PFSK-1 (cell line): ENCODE measurements at regions not wholly inside any gene's neighbourhood (a gene's known extent, or its start where the extent isn't known, plus 50 kb on each side); places are given as distances from the start of the nearest gene placed in this dataset.

Source experiments
- FOXP2 ChIP-seq: optimal IDR thresholded peaks from 2 replicates; pipeline ENCODE3; 2011; ENCODE audit warnings: borderline replicate concordance, control low read depth, inconsistent platforms; ENCODE audit not compliant: insufficient read depth; ENCODE audit errors: extremely low read length, extremely low read depth
- POLR2AphosphoS5 ChIP-seq: IDR thresholded peaks from 2 replicates; pipeline ENCODE4 v1.6.1; 2012; ENCODE audit warnings: low read depth, mild to moderate bottlenecking, control low read depth, low read length, moderate library complexity
- REST ChIP-seq, 2 experiments: IDR thresholded peaks; 2 replicates each; pipeline versions ENCODE4 v1.6.1 to v1.8.0; 2011 to 2012; ENCODE audit warnings: low read depth in 2 of 2, low read length in 2 of 2, control low read depth in 1 of 2, inconsistent platforms in 1 of 2, mild to moderate bottlenecking in 1 of 2, moderate library complexity in 1 of 2; ENCODE audit not compliant: insufficient read depth in 1 of 2
- SIN3A ChIP-seq: IDR thresholded peaks from 2 replicates; pipeline ENCODE4 v1.6.1; 2012; ENCODE audit warnings: mild to moderate bottlenecking, low read length, moderate library complexity, borderline replicate concordance; ENCODE audit not compliant: insufficient read depth
- TAF1 ChIP-seq: IDR thresholded peaks from 2 replicates; pipeline ENCODE4 v1.6.1; 2012; ENCODE audit warnings: low read length, control low read depth, borderline replicate concordance; ENCODE audit not compliant: insufficient read depth

GRCh38 chr2:184205048-184205596 lies 393.2 kb upstream of the ZNF804A start:
- TF ChIP-seq REST (IDR thresholded peaks at IDR 0.05; ENCODE audit: insufficient read depth in 1 of 2, low read depth in 2 of 2, low read length in 2 of 2) (no peak), FOXP2 (no peak), TAF1 (no peak), SIN3A (no peak), POLR2AphosphoS5 (no peak)

- TF ChIP-seq SIN3A: no peak
- no peak for TF ChIP-seq TAF1
- TF ChIP-seq REST (IDR thresholded peaks at IDR 0.05; ENCODE audit: insufficient read depth in 1 of 2, low read depth in 2 of 2, low read length in 2 of 2): no peak
- no peak for TF ChIP-seq FOXP2
- TF ChIP-seq POLR2AphosphoS5: no peak
These were observed 392.3 kb upstream of the ZNF804A start for GRCh38 chr2:184206045-184206444.

GRCh38 chr2:184210329-184210728 lies 388.0 kb upstream of the ZNF804A start:
- TF ChIP-seq REST (IDR thresholded peaks at IDR 0.05; ENCODE audit: insufficient read depth in 1 of 2, low read depth in 2 of 2, low read length in 2 of 2): no peak
- TF ChIP-seq TAF1: no peak
- TF ChIP-seq SIN3A: no peak
- TF ChIP-seq FOXP2: no peak
- TF ChIP-seq POLR2AphosphoS5: no peak

GRCh38 chr2:184215745-184216144 lies 382.6 kb upstream of the ZNF804A start:
- TF ChIP-seq TAF1: no peak
- TF ChIP-seq REST (IDR thresholded peaks at IDR 0.05; ENCODE audit: insufficient read depth in 1 of 2, low read depth in 2 of 2, low read length in 2 of 2): no peak
- TF ChIP-seq FOXP2: no peak
- no peak for TF ChIP-seq SIN3A
- TF ChIP-seq POLR2AphosphoS5: no peak

GRCh38 chr2:184256611-184257010 lies 341.7 kb upstream of the ZNF804A start:
- TF ChIP-seq FOXP2 (no peak), SIN3A (no peak), TAF1 (no peak), REST (IDR thresholded peaks at IDR 0.05; ENCODE audit: insufficient read depth in 1 of 2, low read depth in 2 of 2, low read length in 2 of 2) (no peak), POLR2AphosphoS5 (no peak)
